ENCODE measurements at regions not wholly inside any gene's neighbourhood (a gene's known extent, or its start where the extent isn't known, plus 50 kb on each side); places are given as distances from the start of the nearest gene placed in this dataset.

DNA sequence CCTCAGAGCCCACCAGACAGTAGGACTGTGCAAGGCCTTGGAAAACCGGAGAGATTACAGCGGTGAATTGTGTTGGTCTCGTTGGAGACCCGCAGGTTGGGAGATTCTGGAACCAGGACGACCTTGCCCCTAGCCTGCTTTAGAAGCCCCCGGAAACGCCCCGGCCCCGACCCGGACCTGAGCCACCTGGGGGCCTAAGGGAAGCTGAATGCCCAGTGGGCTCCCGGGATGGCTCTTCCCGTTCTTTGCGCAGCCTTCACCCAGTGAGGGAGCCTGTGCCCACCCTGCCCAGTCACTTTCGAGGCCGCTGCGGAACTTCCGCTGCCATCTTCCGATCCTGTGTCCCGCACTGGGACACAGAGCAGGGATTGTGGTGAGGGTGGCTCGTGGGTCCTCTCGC is 254.4 kb downstream of the FAM72C start:
- no peak for TF ChIP-seq ZFX (IDR thresholded peaks at IDR 0.05)
- TF ChIP-seq, protein P1, sequence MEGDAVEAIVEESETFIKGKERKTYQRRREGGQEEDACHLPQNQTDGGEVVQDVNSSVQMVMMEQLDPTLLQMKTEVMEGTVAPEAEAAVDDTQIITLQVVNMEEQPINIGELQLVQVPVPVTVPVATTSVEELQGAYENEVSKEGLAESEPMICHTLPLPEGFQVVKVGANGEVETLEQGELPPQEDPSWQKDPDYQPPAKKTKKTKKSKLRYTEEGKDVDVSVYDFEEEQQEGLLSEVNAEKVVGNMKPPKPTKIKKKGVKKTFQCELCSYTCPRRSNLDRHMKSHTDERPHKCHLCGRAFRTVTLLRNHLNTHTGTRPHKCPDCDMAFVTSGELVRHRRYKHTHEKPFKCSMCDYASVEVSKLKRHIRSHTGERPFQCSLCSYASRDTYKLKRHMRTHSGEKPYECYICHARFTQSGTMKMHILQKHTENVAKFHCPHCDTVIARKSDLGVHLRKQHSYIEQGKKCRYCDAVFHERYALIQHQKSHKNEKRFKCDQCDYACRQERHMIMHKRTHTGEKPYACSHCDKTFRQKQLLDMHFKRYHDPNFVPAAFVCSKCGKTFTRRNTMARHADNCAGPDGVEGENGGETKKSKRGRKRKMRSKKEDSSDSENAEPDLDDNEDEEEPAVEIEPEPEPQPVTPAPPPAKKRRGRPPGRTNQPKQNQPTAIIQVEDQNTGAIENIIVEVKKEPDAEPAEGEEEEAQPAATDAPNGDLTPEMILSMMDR (conservative IDR thresholded peaks at IDR 0.05): no peak
